Gastroesophageal sphincter (tissue), 4 donors: ENCODE measurements at regions not wholly inside any gene's neighbourhood (a gene's known extent, or its start where the extent isn't known, plus 50 kb on each side); places are given as distances from the start of the nearest gene placed in this dataset.

Source experiments
- ATAC-seq: fragments of 150-250 bp; one replicate; pipeline ENCODE4 v1.9.1; 2016; ENCODE audit warnings: mild to moderate bottlenecking, moderate library complexity
- H3K27ac ChIP-seq, 4 donors: fragments of 200-600 bp; sonication (generic) in 3 of 4; 1 replicate in 3 of 4; 2 replicates in 1 of 4; pipeline ENCODE4 v1.5.1; 2016 to 2019
- H3K27me3 ChIP-seq: fragments of 200-600 bp; sonication (generic); one replicate; pipeline ENCODE4 v1.5.1; 2019
- H3K36me3 ChIP-seq, 2 donors: fragments of 200-600 bp; sonication (generic); one replicate each; pipeline ENCODE4 v1.5.1; 2019; ENCODE audit warnings: control low read depth in 1 of 2
- H3K4me1 ChIP-seq, 3 donors: fragments of 200-600 bp; sonication (generic); 1 replicate in 2 of 3; 2 replicates in 1 of 3; pipeline ENCODE4 v1.5.1; 2016 to 2019; ENCODE audit warnings: control low read depth in 2 of 3
- H3K4me3 ChIP-seq, 2 donors: fragments of 200-600 bp; sonication (generic); one replicate each; pipeline ENCODE4 v1.5.1; 2019; ENCODE audit warnings: mild to moderate bottlenecking in 1 of 2, moderate library complexity in 1 of 2
- H3K9me3 ChIP-seq, 3 donors: fragments of 200-600 bp; sonication (generic); one replicate each; pipeline ENCODE4 v1.5.1; 2017 to 2019; ENCODE audit warnings: control low read depth in 2 of 3
- CTCF ChIP-seq, 4 experiments: fragments of 200-600 bp in 2 of 4; fragments of 450-650 bp in 2 of 4; sonication (generic) in 1 of 4; IDR thresholded peaks; one replicate each; pipeline ENCODE4 v1.5.1; 2017 to 2019; ENCODE audit warnings: antibody characterized with exemption in 4 of 4, mild to moderate bottlenecking in 2 of 4, moderate library complexity in 2 of 4
- EP300 ChIP-seq: sonication (generic); formaldehyde crosslinking; IDR thresholded peaks from one replicate; pipeline ENCODE4 v1.6.1; 2017; ENCODE audit warnings: antibody characterized with exemption, mild to moderate bottlenecking
- POLR2A ChIP-seq, 2 donors: fragments of 450-650 bp; IDR thresholded peaks; one replicate each; pipeline ENCODE4 v1.6.1; 2017; ENCODE audit warnings: antibody characterized with exemption in 2 of 2, mild to moderate bottlenecking in 2 of 2, moderate library complexity in 1 of 2
- POLR2AphosphoS5 ChIP-seq: sonication (generic); formaldehyde crosslinking; IDR thresholded peaks from one replicate; pipeline ENCODE4 v1.6.1; 2017; ENCODE audit warnings: antibody characterized with exemption
- WGBS, 2 donors: methylation state at CpG; one replicate each; pipeline ENCODE4 v1.1.5; 2018; ENCODE audit warnings: low coverage in 1 of 2; 5-methylcytosine and 5-hydroxymethylcytosine counted together

GRCh38 chr2:171225989-171226388 lies 65.3 kb upstream of the TLK1 start:
- ATAC-seq, result no peak
- TF ChIP-seq CTCF (IDR thresholded peaks at IDR 0.05), result no peak
- no peak for TF ChIP-seq EP300
- no peak for TF ChIP-seq POLR2A (IDR thresholded peaks at IDR 0.05)
- no peak for TF ChIP-seq POLR2AphosphoS5
- Histone ChIP-seq H3K9me3 (no peaks in the 10 kb centered on the region), H3K27ac (no peak overlapping the region), H3K36me3 (no peaks in the 10 kb centered on the region), H3K4me1 (no peaks in the 10 kb centered on the region), H3K4me3 (no peak overlapping the region), H3K27me3 (no peaks in the 10 kb centered on the region)
- WGBS, 2 donors, result 90 to 91% methylated on average over 1 of the region's 1 CpG

- Histone ChIP-seq H3K4me1 (no peaks in the 10 kb centered on the region), H3K9me3 (no peaks in the 10 kb centered on the region), H3K36me3 (no peaks in the 10 kb centered on the region), H3K27me3 (no peaks in the 10 kb centered on the region), H3K4me3 (no peak overlapping the region), H3K27ac (no peak overlapping the region)
- no peak for TF ChIP-seq POLR2A (IDR thresholded peaks at IDR 0.05)
- no peak for TF ChIP-seq POLR2AphosphoS5
- TF ChIP-seq EP300, result no peak
- no peak for TF ChIP-seq CTCF (IDR thresholded peaks at IDR 0.05)
- WGBS, 2 donors, result 76 to 98% methylated on average over 3 of the region's 3 CpGs
- no peak for ATAC-seq
Measured at GRCh38 chr2:171225302-171225980, 64.7 kb upstream of the TLK1 start.

GRCh38 chr2:171217330-171217729 lies 56.6 kb upstream of the TLK1 start:
- TF ChIP-seq POLR2A (IDR thresholded peaks at IDR 0.05), result no peak
- ATAC-seq, result no peak
- no peaks in the 10 kb centered on the region for H3K27me3 ChIP-seq
- no peaks in the 10 kb centered on the region for H3K9me3 ChIP-seq
- WGBS, 2 donors, result 33 to 42% methylated on average over 1 to 2 of the region's 2 CpGs
- no peaks in the 10 kb centered on the region for H3K4me1 ChIP-seq
- H3K27ac ChIP-seq, result no peak overlapping the region
- H3K36me3 ChIP-seq, result no peaks in the 10 kb centered on the region
- no peak overlapping the region for H3K4me3 ChIP-seq

GRCh38 chr2:171216631-171217030 lies 55.9 kb upstream of the TLK1 start:
- H3K36me3 ChIP-seq, result no peaks in the 10 kb centered on the region
- WGBS, 2 donors, result 81 to 85% methylated on average over 5 of the region's 5 CpGs
- no peaks in the 10 kb centered on the region for H3K9me3 ChIP-seq
- H3K27me3 ChIP-seq, result no peaks in the 10 kb centered on the region
- TF ChIP-seq POLR2A (IDR thresholded peaks at IDR 0.05), result no peak
- no peak for TF ChIP-seq CTCF (IDR thresholded peaks at IDR 0.05)
- TF ChIP-seq EP300, result no peak
- H3K27ac ChIP-seq, result no peak overlapping the region
- H3K4me1 ChIP-seq, result peaks cover 0 to under 1% (median 0%) of the 10 kb centered on the region in 3 donors
- H3K4me3 ChIP-seq, result no peak overlapping the region
- no peak for ATAC-seq

- Histone ChIP-seq H3K27me3 (no peaks in the 10 kb centered on the region), H3K4me1 (peaks cover 0 to 12% (median 0%) of the 10 kb centered on the region in 3 donors), H3K4me3 (no peak overlapping the region), H3K9me3 (no peaks in the 10 kb centered on the region), H3K36me3 (no peaks in the 10 kb centered on the region), H3K27ac (no peak overlapping the region)
- no peak for TF ChIP-seq POLR2AphosphoS5
- no peak for TF ChIP-seq CTCF (IDR thresholded peaks at IDR 0.05)
- TF ChIP-seq POLR2A (IDR thresholded peaks at IDR 0.05), result no peak
- no peak for TF ChIP-seq EP300
- 91 to 92% methylated on average over 5 of the region's 5 CpGs for WGBS, 2 donors
- no peak for ATAC-seq
Measured at GRCh38 chr2:171214093-171214492, 53.4 kb upstream of the TLK1 start.
